T follicular helper cell (primary cell): ENCODE measurements at regions not wholly inside any gene's neighbourhood (a gene's known extent, or its start where the extent isn't known, plus 50 kb on each side); places are given as distances from the start of the nearest gene placed in this dataset.
"Not testable (repeated sequence)": the region's sequence is repeated elsewhere in the genome, so short reads cannot be mapped to it uniquely, and the experiment has no call there.

Experiments
- DNase-seq: peaks from one replicate; pipeline ENCODE4 v3.0.0-alpha.2; 2020; ENCODE audit warnings: low read depth

DNA sequence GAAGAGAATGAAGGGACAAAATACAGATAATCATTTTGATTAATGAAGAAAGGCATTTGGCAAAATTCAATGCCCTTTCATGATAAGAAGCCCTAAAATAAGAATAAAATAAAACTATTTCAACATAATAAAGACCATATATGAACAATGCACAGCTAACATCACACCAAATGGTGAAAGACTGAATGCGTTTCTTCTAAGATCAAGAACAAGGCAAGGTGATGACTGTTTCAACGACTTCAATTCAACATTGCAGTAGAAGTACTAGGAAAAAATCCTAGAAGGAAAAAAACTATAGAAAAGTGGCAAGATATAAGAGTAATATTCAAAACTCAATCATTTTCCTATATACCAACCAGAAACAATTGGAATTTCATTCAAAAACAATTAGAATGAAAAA lies 280.1 kb upstream of the GRM7 start:
- no peak for DNase-seq

DNA sequence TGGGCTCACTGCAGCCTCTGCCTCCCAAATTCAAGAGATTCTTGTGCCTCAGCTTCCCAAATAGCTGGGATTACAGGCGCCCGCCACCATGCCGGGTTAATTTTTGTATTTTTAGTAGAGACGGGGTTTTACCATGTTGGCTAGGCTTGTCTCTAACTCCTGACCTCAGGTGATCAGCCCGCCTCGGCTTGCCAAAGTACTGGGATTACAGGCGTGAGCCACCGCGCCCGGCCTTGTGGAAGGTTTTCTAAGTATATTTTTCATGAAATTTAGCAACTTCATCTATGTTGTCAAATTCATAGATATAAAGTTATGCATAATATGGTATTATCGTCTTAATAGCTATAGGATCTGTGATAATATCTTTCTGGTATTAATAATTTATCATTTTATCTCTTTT lies 275.6 kb upstream of the GRM7 start:
- no peak for DNase-seq

- DNase-seq: no peak
These were observed 260.7 kb upstream of the GRM7 start for GRCh38 chr3:6600237-6600636.

DNA sequence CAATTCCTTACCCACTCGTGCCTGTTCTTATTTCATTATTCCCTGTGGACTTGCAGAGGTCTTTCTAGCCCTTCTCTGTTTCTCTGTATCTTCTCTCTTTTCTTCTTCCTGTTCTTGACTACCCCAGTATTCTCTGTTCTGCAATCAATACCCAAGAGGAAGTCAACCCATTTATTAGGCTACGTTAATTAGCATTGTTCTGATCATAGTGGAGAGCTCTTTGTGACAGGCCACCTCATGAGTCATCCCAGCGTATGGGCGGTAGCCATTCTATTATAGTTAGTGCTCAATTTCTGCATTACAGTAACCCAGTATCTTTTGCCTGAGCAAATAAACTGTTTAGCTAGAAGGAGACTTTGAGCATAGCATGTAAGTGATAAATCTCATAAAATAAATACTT lies 259.5 kb upstream of the GRM7 start:
- no peak for DNase-seq

DNA sequence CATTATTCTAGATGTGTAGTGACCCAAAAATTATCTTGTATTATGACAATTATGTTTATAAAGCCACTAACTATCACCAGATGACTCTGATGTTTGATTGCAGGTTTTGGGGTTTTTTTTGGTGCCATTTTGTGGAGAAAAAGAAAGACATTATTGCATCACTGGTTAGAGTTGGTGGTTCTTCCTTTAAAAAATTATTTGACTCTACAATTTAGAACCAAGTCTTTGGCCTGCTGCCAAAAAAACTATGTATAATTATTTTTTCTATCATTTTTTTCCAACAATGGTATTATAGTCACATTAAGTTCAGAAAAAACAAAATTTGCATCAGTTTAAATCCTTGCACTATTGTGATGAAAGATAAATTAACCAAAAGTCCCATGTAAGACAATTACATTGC lies 258.6 kb upstream of the GRM7 start:
- DNase-seq: no peak

DNA sequence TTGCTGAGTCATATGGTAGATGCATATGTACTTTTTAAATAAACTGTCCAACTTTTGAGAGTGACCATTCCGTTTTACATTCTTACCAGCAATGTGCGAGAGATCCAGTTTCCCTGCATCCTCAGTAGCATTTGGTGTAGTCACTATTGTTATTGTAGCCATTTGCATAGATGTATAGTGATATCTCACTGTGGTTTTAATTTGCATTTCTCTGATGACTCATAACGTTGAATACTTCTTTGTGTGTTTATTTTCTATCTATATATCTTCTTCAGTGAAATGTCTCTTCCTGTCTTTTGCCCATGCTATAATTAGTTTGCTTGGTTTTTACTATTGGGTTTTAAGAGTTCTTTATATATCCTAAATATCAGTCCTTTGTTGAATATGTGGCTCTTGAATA lies 255.7 kb upstream of the GRM7 start:
- no peak for DNase-seq

- no peak for DNase-seq
These were observed 252.1 kb upstream of the GRM7 start for GRCh38 chr3:6608843-6609242.

- DNase-seq: no peak
These were observed 248.8 kb upstream of the GRM7 start for GRCh38 chr3:6612034-6612616.

DNA sequence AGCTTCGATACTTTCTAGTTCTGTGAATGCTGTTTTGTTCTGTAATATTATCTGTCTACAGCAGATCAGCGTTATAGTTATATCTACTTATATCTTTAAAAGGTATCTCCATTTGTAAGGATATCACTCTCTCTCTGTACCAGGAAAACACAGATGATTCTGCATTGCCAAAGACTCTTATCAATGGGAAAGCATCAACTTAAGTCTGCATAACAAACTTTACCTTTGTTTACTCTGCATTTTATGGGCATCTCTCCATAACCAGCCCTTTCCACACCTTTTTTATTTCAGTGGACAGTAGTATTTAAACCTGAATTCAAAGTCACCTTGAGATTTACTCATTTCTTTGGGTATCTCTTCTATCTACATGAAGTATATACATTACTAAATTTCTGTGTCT lies 238.7 kb upstream of the GRM7 start:
- DNase-seq: no peak

- DNase-seq: no peak
These were observed 238.2 kb upstream of the GRM7 start for GRCh38 chr3:6622712-6623111.

DNA sequence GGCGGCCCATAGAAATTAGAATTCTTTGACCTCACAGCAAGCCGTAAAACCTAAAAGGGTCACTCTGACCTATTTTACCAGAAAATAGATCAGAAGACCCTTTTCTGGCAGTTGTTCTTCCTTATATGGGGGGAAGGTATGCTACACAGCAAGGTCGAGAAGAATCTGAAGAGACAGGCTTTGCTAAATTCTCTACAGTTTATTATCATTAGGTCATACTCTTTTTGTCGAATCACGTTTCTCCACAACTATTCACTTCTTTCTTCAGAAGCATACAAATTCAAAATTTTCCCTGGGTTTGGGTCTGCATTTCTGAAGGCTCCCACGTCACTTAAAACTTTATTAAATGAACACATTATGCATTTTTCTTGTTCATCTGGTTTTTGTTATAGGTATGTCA lies 229.5 kb upstream of the GRM7 start:
- no peak for DNase-seq

DNA sequence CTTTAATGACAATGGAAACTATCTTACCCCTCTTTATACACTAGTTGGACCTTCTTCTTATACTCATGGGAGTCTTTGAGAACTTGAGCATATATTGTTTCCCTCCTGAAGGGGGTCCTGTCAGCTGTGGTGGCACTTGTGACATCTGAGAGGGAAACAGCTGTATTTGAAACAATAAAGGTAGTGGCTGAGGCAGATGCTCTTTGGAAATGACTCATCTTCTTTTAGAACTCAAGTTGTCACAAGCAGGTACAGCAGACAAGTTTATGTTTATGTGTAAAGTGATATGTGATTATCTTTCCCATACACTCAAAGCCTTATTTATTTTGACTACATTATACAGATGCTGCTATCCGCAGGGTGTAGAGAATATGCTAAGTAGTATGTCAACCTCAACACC lies 220.0 kb upstream of the GRM7 start:
- DNase-seq: no peak

GRCh38 chr3:6644070-6644929 lies 216.6 kb upstream of the GRM7 start:
- no peak for DNase-seq

DNA sequence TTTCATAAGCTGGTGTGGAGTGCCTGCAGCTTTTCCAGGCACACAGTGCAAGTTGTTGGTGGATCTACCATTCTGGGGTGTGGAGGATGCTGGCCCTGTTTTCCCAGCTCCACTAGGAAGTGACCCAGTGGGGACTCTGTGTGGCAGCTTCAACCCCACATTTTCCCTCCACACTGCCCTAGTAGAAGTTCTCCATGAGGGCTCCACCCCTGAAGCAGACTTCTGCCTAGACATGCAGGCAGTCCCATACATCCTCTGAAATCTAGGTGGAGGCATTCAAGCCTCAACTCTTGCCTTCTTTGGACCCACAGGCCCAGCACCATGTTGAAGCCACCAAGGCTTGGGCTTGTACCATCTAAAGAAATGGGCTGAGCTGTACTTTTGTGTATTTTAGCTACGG lies 206.2 kb upstream of the GRM7 start:
- DNase-seq: no peak

DNA sequence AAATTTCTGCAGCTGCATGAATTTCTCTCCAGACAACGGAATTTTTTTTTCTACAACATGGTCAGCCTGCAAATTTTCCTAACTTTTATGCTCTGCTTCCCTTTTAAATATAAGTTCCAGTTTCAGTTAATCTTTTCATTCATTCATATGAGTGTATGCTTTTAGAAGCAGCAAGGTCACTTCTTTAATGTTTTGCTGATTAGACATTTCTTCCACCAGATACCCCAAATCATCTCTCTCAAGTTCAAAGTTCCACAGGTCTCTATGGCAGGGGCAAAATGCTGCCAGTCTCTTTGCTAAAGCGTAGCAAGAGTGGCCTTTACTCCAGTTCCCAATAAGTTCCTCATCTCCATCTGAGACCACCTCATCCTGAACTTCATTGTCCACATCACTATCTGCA lies 205.6 kb upstream of the GRM7 start:
- DNase-seq: no peak

- no peak for DNase-seq
These were observed 203.3 kb upstream of the GRM7 start for GRCh38 chr3:6657591-6657990.

DNA sequence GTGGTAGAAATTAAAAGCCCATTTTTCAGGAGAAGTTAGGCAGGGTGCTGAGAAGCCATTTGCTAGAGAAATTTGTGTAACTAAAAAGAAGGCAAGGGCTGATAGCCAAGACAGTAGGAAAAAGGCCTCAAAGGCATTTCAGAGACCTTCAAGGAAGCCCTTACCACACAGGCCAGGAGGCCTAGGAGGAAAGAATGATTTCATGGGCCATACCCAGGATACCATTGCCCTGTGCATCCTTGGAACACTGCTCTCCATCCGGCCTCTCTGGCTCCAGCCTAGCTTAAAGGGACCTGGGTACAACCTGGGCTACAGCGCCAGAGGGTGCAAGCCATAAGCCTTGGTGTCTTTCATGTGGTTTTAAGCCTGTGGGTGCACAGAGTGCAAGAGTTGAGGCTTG lies 193.6 kb upstream of the GRM7 start:
- DNase-seq: no peak

DNA sequence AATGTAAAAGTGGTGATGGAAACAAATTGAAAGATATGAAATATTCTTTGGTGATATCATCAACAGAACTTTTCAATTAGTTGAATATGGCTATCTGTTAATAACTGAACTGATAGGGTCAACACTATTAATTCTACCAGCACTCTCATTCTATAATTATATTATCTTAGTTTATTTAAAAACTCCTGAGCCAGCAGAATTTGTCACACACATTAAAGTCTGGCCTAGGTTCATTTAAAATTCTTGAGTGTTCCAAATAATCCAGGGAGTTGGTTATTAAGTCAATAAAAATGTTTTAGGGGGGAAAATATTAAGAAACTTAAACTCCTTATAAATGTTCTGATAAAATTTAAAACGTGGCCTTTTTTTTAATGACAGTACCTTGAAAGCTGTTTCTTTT lies 189.6 kb upstream of the GRM7 start:
- no peak for DNase-seq

GRCh38 chr3:6679510-6679909 lies 181.4 kb upstream of the GRM7 start:
- no peak for DNase-seq

DNA sequence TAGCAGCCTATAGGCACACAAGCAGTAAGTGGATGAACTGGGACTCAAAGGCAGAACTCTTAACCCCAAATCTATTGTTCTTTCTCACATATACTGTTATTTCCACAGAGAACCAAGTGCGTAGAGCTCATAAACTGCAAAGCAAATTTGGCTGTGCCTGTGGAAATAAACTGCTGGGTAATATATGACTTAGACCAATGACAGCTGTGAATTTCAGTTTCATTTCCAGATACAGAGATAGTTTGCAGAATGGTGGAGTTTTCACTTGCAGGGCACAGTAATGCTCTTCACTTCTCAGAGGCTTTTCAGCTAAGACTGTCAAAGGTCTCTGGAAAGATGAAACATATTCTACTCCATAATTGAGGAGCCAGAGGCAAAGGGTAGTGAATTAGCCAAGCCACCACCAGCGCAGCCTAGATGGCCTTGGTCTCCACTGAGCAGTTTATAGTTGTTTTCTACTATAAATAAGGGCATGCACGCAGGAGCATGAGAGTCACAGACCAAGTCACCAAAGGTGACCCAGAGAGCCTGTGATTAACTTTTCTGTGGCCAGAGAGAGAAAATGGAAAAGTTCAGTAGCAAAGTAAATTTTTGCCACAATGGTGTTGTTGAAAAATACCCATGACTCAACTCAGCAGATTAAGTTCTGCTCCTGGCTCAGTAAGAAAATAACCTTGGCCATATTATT lies 180.7 kb upstream of the GRM7 start:
- DNase-seq: no peak

GRCh38 chr3:6697285-6697684 lies 163.6 kb upstream of the GRM7 start:
- no peak for DNase-seq

GRCh38 chr3:6697722-6698121 lies 163.2 kb upstream of the GRM7 start:
- DNase-seq: no peak

- not testable (repeated sequence) for DNase-seq
These were observed 156.1 kb upstream of the GRM7 start for GRCh38 chr3:6704817-6705216.
